ENCODE measurements at regions not wholly inside any gene's neighbourhood (a gene's known extent, or its start where the extent isn't known, plus 50 kb on each side); places are given as distances from the start of the nearest gene placed in this dataset.
"Not testable (repeated sequence)": the region's sequence is repeated elsewhere in the genome, so short reads cannot be mapped to it uniquely, and the experiment has no call there.

DNA sequence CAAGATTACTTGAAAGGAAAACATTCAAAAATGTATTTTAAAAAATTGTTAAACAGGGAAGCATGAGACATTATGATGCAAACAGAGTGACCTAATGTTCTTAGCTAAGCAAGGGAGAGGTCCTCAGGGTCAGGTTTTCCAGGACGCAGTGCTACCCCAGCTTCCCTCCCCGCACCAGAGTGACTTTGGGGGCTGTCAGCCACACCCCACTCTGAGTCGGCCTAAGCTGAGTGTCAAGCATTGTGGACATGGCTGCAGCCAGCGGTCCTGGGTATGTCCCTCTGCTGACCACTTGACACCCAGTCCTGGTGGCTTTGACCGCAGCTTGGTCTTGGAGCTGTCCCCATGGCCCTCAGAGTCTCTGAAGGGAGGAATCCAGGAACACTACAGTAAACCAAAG is 54.9 kb upstream of the CD93 start:
- Histone ChIP-seq H4K91ac (ENCODE audit: insufficient read depth, low read depth, low read length) (no peak overlapping the region), H3K9me3 (ENCODE audit: control insufficient read depth, insufficient read depth, low read length) (no peaks in the 10 kb centered on the region), H3K9me1 (ENCODE audit: insufficient read depth, low read length) (peaks cover 17% of the 10 kb centered on the region), H2AK9ac (replicated peaks; ENCODE audit: low read depth, low read length, poor library complexity) (no peak overlapping the region), H3K56ac (ENCODE audit: extremely low read depth, insufficient read depth, low read length) (no peak overlapping the region), H4K20me1 (ENCODE audit: insufficient read depth, low read length) (no peaks in the 10 kb centered on the region), H2BK120ac (ENCODE audit: low read depth, low read length) (peak overlapping the region; percentile 4; the same call in 1 of the 2 replicates), H3K27me3 (ENCODE audit: control insufficient read depth, insufficient read depth, low read length) (no peaks in the 10 kb centered on the region), H4K5ac (ENCODE audit: low read depth, low read length) (no peak overlapping the region), H3K79me1 (ENCODE audit: low read depth in 1 of 2, low read length in 2 of 2) (no peaks in the 10 kb centered on the region), H2BK20ac (ENCODE audit: low read depth, low read length) (peak overlapping the region; percentile 43; the same call in 1 of the 2 replicates), H2BK15ac (ENCODE audit: low read depth, low read length) (no peak overlapping the region; the same call in 2 of the 3 replicates), H2AFZ (replicated peaks; ENCODE audit: low read length, poor library complexity) (peak overlapping the region; percentile 13), H2AK5ac (ENCODE audit: low read depth, low read length) (peak overlapping the region; percentile 89; the same call in 1 of the 2 replicates), H3K23ac (ENCODE audit: low read depth, low read length) (no peak overlapping the region), H3K27ac (ENCODE audit: insufficient read depth, low read length) (no peak overlapping the region), H3K14ac (replicated peaks; ENCODE audit: low read depth, low read length) (0 out of 2 replicates have a peak overlapping the region, but pooled peaks have one; percentile 25), H2BK5ac (ENCODE audit: low read depth, low read length, poor library complexity, severe bottlenecking) (no peak overlapping the region), H3K18ac (ENCODE audit: low read depth, low read length) (no peak overlapping the region), H3K4me1 (ENCODE audit: control insufficient read depth, insufficient read depth, low read length) (peaks cover 8% of the 10 kb centered on the region), H3K4me2 (ENCODE audit: low read depth, low read length) (no peak overlapping the region), H3K9ac (ENCODE audit: low read depth, low read length) (no peak overlapping the region), H3K4ac (ENCODE audit: low read depth, low read length) (no peak overlapping the region), H3K36me3 (ENCODE audit: control insufficient read depth, insufficient read depth, low read length) (no peaks in the 10 kb centered on the region), H4K8ac (ENCODE audit: low read depth in 2 of 2, low read length in 2 of 2) (no peak overlapping the region), H3K4me3 (ENCODE audit: insufficient read depth, low read depth, low read length) (no peak overlapping the region)
- TF ChIP-seq CHD1 (IDR thresholded peaks at IDR 0.05; ENCODE audit: low read depth, low read length) (no peak), CTCF (conservative IDR thresholded peaks at IDR 0.05; ENCODE audit: low read depth, low read length) (no peak), CEBPB (IDR thresholded peaks at IDR 0.05; ENCODE audit: low read depth, low read length) (no peak), FOS (IDR thresholded peaks at IDR 0.05; ENCODE audit: low read depth, low read length) (no peak)
- ChIA-PET POLR2A (ENCODE audit: unreplicated experiment) (no interaction called here), CTCF (no interaction called here)
- intact Hi-C loops (cut with micrococcal nuclease) = loop anchor here (10.0 kb wide), 1 partner anchor 214 kb away; the partner anchor contains the start of gene NXT1
- DNase-seq (no peak), ATAC-seq (ENCODE audit: low read depth) (no peak)
- 100% methylated on average over 2 of the region's 5 CpGs; no CpG with 5 or more reads in 1 of the 2 experiments for WGBS, 2 experiments (ENCODE audit: extremely low coverage in 2 of 2, insufficient read length in 1 of 2)
- BruUV-seq (replicated peaks) = no TSS peak
- dilution Hi-C loops (cut with HindIII; ENCODE audit: low sequenced_read_pairs, unreplicated experiment) = no loop called here
- in situ Hi-C loops (cut with MboI; ENCODE audit: low sequenced_read_pairs) = no loop called here

DNA sequence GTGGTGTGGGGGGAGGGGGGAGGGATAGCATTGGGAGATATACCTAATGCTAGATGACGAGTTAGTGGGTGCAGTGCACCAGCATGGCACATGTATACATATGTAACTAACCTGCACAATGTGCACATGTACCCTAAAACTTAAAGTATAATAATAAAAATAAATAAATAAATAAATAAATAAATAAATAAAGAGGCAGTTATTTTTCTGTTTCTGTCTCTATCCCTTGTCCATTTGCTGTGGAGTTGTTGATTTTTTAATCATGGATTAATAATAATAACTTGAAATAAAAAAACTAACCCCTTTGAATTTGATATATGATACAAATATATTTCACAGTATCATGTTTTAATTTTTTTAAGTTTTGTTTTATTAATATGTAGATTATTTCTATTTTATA is 53.9 kb upstream of the CD93 start:
- WGBS, 2 experiments (ENCODE audit: extremely low coverage in 2 of 2, insufficient read length in 1 of 2) = no CpG with 5 or more reads among the region's 1 CpG
- H4K91ac ChIP-seq (ENCODE audit: insufficient read depth, low read depth, low read length); H3K79me1 ChIP-seq (ENCODE audit: low read depth in 1 of 2, low read length in 2 of 2); ATAC-seq (ENCODE audit: low read depth); H3K4me2 ChIP-seq (ENCODE audit: low read depth, low read length); BruUV-seq (replicated peaks); dilution Hi-C loops (cut with HindIII; ENCODE audit: low sequenced_read_pairs, unreplicated experiment); H4K20me1 ChIP-seq (ENCODE audit: insufficient read depth, low read length); H4K8ac ChIP-seq (ENCODE audit: low read depth in 2 of 2, low read length in 2 of 2); H2BK15ac ChIP-seq (ENCODE audit: low read depth, low read length); H3K4me3 ChIP-seq (ENCODE audit: insufficient read depth, low read depth, low read length); POLR2A ChIA-PET (ENCODE audit: unreplicated experiment); H2AK5ac ChIP-seq (ENCODE audit: low read depth, low read length); H3K9me3 ChIP-seq (ENCODE audit: control insufficient read depth, insufficient read depth, low read length); H3K9ac ChIP-seq (ENCODE audit: low read depth, low read length); H4K5ac ChIP-seq (ENCODE audit: low read depth, low read length); H3K14ac ChIP-seq (replicated peaks; ENCODE audit: low read depth, low read length); H3K4me1 ChIP-seq (ENCODE audit: control insufficient read depth, insufficient read depth, low read length); DNase-seq; H2AFZ ChIP-seq (replicated peaks; ENCODE audit: low read length, poor library complexity); H3K36me3 ChIP-seq (ENCODE audit: control insufficient read depth, insufficient read depth, low read length); H2AK9ac ChIP-seq (replicated peaks; ENCODE audit: low read depth, low read length, poor library complexity); H2BK120ac ChIP-seq (ENCODE audit: low read depth, low read length); H2BK5ac ChIP-seq (ENCODE audit: low read depth, low read length, poor library complexity, severe bottlenecking); H2BK20ac ChIP-seq (ENCODE audit: low read depth, low read length); H3K56ac ChIP-seq (ENCODE audit: extremely low read depth, insufficient read depth, low read length); H3K18ac ChIP-seq (ENCODE audit: low read depth, low read length); H3K4ac ChIP-seq (ENCODE audit: low read depth, low read length); H3K27me3 ChIP-seq (ENCODE audit: control insufficient read depth, insufficient read depth, low read length); in situ Hi-C loops (cut with MboI; ENCODE audit: low sequenced_read_pairs); H3K23ac ChIP-seq (ENCODE audit: low read depth, low read length); H3K27ac ChIP-seq (ENCODE audit: insufficient read depth, low read length): not testable (repeated sequence)
- CTCF ChIA-PET = interaction anchor here (0.7 kb wide), 1 partner anchor 89 kb away, joined by 3 read pairs; no protein-coding TSS in a partner anchor
- intact Hi-C loops (cut with micrococcal nuclease) = loop anchor here (10.0 kb wide), 1 partner anchor 215 kb away; the partner anchor contains the start of gene NXT1
- H3K9me1 ChIP-seq (ENCODE audit: insufficient read depth, low read length) = peaks cover 11% of the 10 kb centered on the region
